ENCODE measurements at regions not wholly inside any gene's neighbourhood (a gene's known extent, or its start where the extent isn't known, plus 50 kb on each side); places are given as distances from the start of the nearest gene placed in this dataset.

DNA sequence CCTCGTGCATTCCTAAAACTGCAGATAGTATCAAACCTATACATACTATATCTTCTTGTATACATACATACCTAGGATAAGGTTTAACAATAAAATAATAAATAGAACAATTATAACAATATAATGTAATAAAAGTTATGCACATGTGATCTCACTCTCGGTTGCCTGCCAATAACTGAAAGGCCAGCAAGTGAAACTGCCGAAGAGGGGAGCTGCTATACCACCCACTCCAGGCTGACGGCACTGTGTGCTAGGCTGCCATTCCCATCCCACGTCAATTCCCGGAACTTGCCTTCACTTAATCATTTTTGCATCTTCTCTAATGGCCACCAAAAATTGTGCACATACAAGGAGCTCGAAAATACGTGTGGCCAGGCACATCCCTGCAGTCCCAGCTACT is 451.1 kb upstream of the FAT1 start:
- no peak for ATAC-seq (ENCODE audit: low read depth)
- H3K9me3 Mint-ChIP-seq (ENCODE audit: insufficient read depth), result no peaks in the 10 kb centered on the region
- no peak overlapping the region for H3K27ac Mint-ChIP-seq
- H3K27ac ChIP-seq (ENCODE audit: low read length in 2 of 2), result no peak overlapping the region
- no peak for DNase-seq
- H2AFZ ChIP-seq (ENCODE audit: insufficient read depth, low read depth, low read length, poor library complexity, severe bottlenecking), result no peak overlapping the region
- no peak overlapping the region for H3K4me2 ChIP-seq (replicated peaks; ENCODE audit: low read depth, low read length, poor library complexity, severe bottlenecking)
- WGBS (ENCODE audit: insufficient coverage), result 87% methylated on average over 7 of the region's 8 CpGs
- H3K27me3 ChIP-seq (replicated peaks in 1 of 4; ENCODE audit: control extremely low read depth in 1 of 4, control insufficient read depth in 3 of 4, insufficient read depth in 4 of 4, low read length in 3 of 4), result no peaks in the 10 kb centered on the region
- ChIA-PET CTCF (no interaction called here), POLR2A (no interaction called here)
- H3K4me3 ChIP-seq (ENCODE audit: control extremely low read depth in 1 of 5, extremely low read depth in 1 of 5, insufficient read depth in 1 of 5, low read depth in 2 of 5, low read length in 4 of 5), result no peak overlapping the region
- H3K4me1 Mint-ChIP-seq, result no peaks in the 10 kb centered on the region
- no peaks in the 10 kb centered on the region for H3K27me3 Mint-ChIP-seq
- intact Hi-C loops (cut with micrococcal nuclease), result no loop called here
- H4K20me1 ChIP-seq (ENCODE audit: control insufficient read depth, insufficient read depth, low read length, poor library complexity, severe bottlenecking), result no peaks in the 10 kb centered on the region
- no peak overlapping the region for H3K9ac ChIP-seq (ENCODE audit: low read length)
- no peaks in the 10 kb centered on the region for H3K4me1 ChIP-seq (ENCODE audit: control insufficient read depth in 2 of 2, insufficient read depth in 2 of 2, low read length in 2 of 2)
- no peak for TF ChIP-seq EZH2 (IDR thresholded peaks at IDR 0.05; ENCODE audit: borderline replicate concordance, insufficient read depth, low read depth, low read length, poor library complexity, severe bottlenecking)
- TF ChIP-seq, protein P1, sequence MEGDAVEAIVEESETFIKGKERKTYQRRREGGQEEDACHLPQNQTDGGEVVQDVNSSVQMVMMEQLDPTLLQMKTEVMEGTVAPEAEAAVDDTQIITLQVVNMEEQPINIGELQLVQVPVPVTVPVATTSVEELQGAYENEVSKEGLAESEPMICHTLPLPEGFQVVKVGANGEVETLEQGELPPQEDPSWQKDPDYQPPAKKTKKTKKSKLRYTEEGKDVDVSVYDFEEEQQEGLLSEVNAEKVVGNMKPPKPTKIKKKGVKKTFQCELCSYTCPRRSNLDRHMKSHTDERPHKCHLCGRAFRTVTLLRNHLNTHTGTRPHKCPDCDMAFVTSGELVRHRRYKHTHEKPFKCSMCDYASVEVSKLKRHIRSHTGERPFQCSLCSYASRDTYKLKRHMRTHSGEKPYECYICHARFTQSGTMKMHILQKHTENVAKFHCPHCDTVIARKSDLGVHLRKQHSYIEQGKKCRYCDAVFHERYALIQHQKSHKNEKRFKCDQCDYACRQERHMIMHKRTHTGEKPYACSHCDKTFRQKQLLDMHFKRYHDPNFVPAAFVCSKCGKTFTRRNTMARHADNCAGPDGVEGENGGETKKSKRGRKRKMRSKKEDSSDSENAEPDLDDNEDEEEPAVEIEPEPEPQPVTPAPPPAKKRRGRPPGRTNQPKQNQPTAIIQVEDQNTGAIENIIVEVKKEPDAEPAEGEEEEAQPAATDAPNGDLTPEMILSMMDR (IDR thresholded peaks at IDR 0.05), result no peak
- H3K9me3 ChIP-seq (ENCODE audit: control extremely low read depth in 1 of 3, control insufficient read depth in 2 of 3, insufficient read depth in 1 of 3, low read length in 2 of 3), result peaks cover 0 to 15% (median 0%) of the 10 kb centered on the region in 3 donors
- no peaks in the 10 kb centered on the region for H3K79me2 ChIP-seq (ENCODE audit: control insufficient read depth, insufficient read depth, low read length)
- H3K4me3 Mint-ChIP-seq, result no peak overlapping the region
- no peaks in the 10 kb centered on the region for H3K36me3 ChIP-seq (replicated peaks in 1 of 2; ENCODE audit: control extremely low read depth in 1 of 2, control insufficient read depth in 1 of 2, extremely low read depth in 1 of 2, insufficient read depth in 2 of 2, low read length in 1 of 2)

DNA sequence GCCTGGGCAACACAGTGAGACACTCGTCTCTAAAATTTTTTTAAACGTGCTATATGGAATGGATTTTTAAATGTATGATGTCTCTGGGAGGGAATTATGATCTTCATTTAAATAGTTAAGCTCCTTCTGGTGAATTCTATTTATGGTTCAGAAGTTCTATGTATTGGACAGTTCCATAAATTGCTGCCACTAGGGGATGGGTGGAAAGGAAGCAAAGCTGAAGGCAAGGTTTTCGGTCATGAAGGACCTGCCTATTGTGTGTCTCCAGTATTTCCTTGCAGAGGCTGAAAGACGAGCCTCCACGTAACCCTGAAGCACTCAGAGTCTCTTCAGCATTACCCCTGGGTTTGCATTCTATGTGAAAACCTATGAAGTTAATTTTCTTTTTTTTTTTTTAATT is 451.5 kb upstream of the FAT1 start:
- Histone ChIP-seq H4K20me1 (ENCODE audit: control insufficient read depth, insufficient read depth, low read length, poor library complexity, severe bottlenecking) (no peaks in the 10 kb centered on the region), H3K4me3 (ENCODE audit: control extremely low read depth in 1 of 5, extremely low read depth in 1 of 5, insufficient read depth in 1 of 5, low read depth in 2 of 5, low read length in 4 of 5) (no peak overlapping the region), H3K36me3 (replicated peaks in 1 of 2; ENCODE audit: control extremely low read depth in 1 of 2, control insufficient read depth in 1 of 2, extremely low read depth in 1 of 2, insufficient read depth in 2 of 2, low read length in 1 of 2) (no peaks in the 10 kb centered on the region), H3K9me3 (ENCODE audit: control extremely low read depth in 1 of 3, control insufficient read depth in 2 of 3, insufficient read depth in 1 of 3, low read length in 2 of 3) (peaks cover 0 to 12% (median 0%) of the 10 kb centered on the region in 3 donors), H2AFZ (ENCODE audit: insufficient read depth, low read depth, low read length, poor library complexity, severe bottlenecking) (no peak overlapping the region), H3K27me3 (replicated peaks in 1 of 4; ENCODE audit: control extremely low read depth in 1 of 4, control insufficient read depth in 3 of 4, insufficient read depth in 4 of 4, low read length in 3 of 4) (no peaks in the 10 kb centered on the region), H3K79me2 (ENCODE audit: control insufficient read depth, insufficient read depth, low read length) (no peaks in the 10 kb centered on the region), H3K4me2 (replicated peaks; ENCODE audit: low read depth, low read length, poor library complexity, severe bottlenecking) (no peak overlapping the region), H3K4me1 (ENCODE audit: control insufficient read depth in 2 of 2, insufficient read depth in 2 of 2, low read length in 2 of 2) (no peaks in the 10 kb centered on the region), H3K27ac (ENCODE audit: low read length in 2 of 2) (no peak overlapping the region), H3K9ac (ENCODE audit: low read length) (no peak overlapping the region)
- DNase-seq (no peak), ATAC-seq (ENCODE audit: low read depth) (no peak)
- Mint-ChIP-seq H3K27ac (no peak overlapping the region), H3K4me1 (no peaks in the 10 kb centered on the region), H3K4me3 (no peak overlapping the region), H3K27me3 (no peaks in the 10 kb centered on the region), H3K9me3 (ENCODE audit: insufficient read depth) (no peaks in the 10 kb centered on the region)
- POLR2A ChIA-PET, result no interaction called here
- intact Hi-C loops (cut with micrococcal nuclease), result no loop called here
- CTCF ChIA-PET, result no interaction called here
- 79% methylated on average over 2 of the region's 5 CpGs for WGBS (ENCODE audit: insufficient coverage)
- TF ChIP-seq, protein P1 (IDR thresholded peaks at IDR 0.05), result no peak
- no peak for TF ChIP-seq EZH2 (IDR thresholded peaks at IDR 0.05; ENCODE audit: borderline replicate concordance, insufficient read depth, low read depth, low read length, poor library complexity, severe bottlenecking)

Data from B cell (primary cell).